Suprapubic skin (tissue), 4 donors: ENCODE measurements at regions not wholly inside any gene's neighbourhood (a gene's known extent, or its start where the extent isn't known, plus 50 kb on each side); places are given as distances from the start of the nearest gene placed in this dataset.
"Not testable (repeated sequence)": the region's sequence is repeated elsewhere in the genome, so short reads cannot be mapped to it uniquely, and the experiment has no call there.

Experiments
- DNase-seq, 2 donors: peaks; one replicate each; pipeline ENCODE4 v3.0.0-alpha.2; 2019; ENCODE audit warnings: low spot score in 2 of 2
- H3K27ac ChIP-seq: fragments of 200-600 bp; sonication (generic); one replicate; pipeline ENCODE4 v1.5.1; 2019
- H3K27me3 ChIP-seq: fragments of 200-600 bp; sonication (generic); one replicate; pipeline ENCODE4 v1.5.1; 2019
- H3K36me3 ChIP-seq: fragments of 200-600 bp; sonication (generic); one replicate; pipeline ENCODE4 v1.5.1; 2019
- H3K4me1 ChIP-seq: fragments of 200-600 bp; sonication (generic); one replicate; pipeline ENCODE4 v1.5.1; 2019
- H3K4me3 ChIP-seq: fragments of 200-600 bp; sonication (generic); one replicate; pipeline ENCODE4 v1.5.1; 2019; ENCODE audit warnings: mild to moderate bottlenecking
- H3K9me3 ChIP-seq: fragments of 200-600 bp; sonication (generic); one replicate; pipeline ENCODE4 v1.5.1; 2019
- EP300 ChIP-seq: sonication (generic); formaldehyde crosslinking; IDR thresholded peaks from one replicate; pipeline ENCODE4 v1.6.1; 2017; ENCODE audit warnings: antibody characterized with exemption
- POLR2A ChIP-seq, 2 donors: fragments of 450-650 bp; IDR thresholded peaks; one replicate each; pipeline ENCODE4 v1.6.1; 2017; ENCODE audit warnings: antibody characterized with exemption in 2 of 2, mild to moderate bottlenecking in 2 of 2, moderate library complexity in 2 of 2
- POLR2AphosphoS5 ChIP-seq, 3 donors: sonication (generic); formaldehyde crosslinking; IDR thresholded peaks; one replicate each; pipeline ENCODE4 v1.6.1; 2017; ENCODE audit warnings: antibody characterized with exemption in 3 of 3
- WGBS: methylation state at CpG from one replicate; pipeline ENCODE4 v1.1.5; 2018; 5-methylcytosine and 5-hydroxymethylcytosine counted together
- TF ChIP-seq, protein P1 (sequence below), 2 donors: fragments of 200-600 bp in 1 of 2; fragments of 450-650 bp in 1 of 2; sonication (generic) in 1 of 2; IDR thresholded peaks; one replicate each; pipeline ENCODE4 v1.5.1; 2016 to 2019; ENCODE audit warnings: antibody characterized with exemption in 2 of 2, mild to moderate bottlenecking in 1 of 2, moderate library complexity in 1 of 2

DNA sequence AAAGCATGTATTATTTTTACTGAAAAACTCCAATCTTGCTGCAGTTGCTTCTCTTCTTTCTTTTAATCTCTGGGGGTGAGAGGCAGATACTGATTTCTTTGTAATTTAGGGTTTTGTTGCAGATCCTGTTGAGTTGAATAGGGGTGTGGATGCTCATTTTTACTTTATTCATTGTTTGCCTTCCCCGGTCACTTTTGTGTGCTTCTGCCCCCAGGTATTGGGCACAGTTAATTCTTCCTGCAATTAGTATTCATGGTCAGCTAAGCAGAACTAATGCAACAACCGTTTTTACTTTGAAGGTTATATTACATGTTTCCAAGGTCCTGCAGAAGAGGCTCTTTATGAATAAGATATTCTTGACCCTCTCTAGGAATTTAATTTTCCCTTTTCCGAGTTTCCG is 96.4 kb downstream of the BUB3 start:
- Histone ChIP-seq H3K36me3 (no peaks in the 10 kb centered on the region), H3K4me1 (no peaks in the 10 kb centered on the region), H3K27me3 (no peaks in the 10 kb centered on the region), H3K27ac (no peak overlapping the region), H3K9me3 (no peaks in the 10 kb centered on the region), H3K4me3 (no peak overlapping the region)
- 65% methylated on average over 4 of the region's 4 CpGs for WGBS
- TF ChIP-seq POLR2AphosphoS5 (IDR thresholded peaks at IDR 0.05): no peak
- TF ChIP-seq, protein P1, sequence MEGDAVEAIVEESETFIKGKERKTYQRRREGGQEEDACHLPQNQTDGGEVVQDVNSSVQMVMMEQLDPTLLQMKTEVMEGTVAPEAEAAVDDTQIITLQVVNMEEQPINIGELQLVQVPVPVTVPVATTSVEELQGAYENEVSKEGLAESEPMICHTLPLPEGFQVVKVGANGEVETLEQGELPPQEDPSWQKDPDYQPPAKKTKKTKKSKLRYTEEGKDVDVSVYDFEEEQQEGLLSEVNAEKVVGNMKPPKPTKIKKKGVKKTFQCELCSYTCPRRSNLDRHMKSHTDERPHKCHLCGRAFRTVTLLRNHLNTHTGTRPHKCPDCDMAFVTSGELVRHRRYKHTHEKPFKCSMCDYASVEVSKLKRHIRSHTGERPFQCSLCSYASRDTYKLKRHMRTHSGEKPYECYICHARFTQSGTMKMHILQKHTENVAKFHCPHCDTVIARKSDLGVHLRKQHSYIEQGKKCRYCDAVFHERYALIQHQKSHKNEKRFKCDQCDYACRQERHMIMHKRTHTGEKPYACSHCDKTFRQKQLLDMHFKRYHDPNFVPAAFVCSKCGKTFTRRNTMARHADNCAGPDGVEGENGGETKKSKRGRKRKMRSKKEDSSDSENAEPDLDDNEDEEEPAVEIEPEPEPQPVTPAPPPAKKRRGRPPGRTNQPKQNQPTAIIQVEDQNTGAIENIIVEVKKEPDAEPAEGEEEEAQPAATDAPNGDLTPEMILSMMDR (IDR thresholded peaks at IDR 0.05): no peak
- no peak for TF ChIP-seq EP300
- DNase-seq: no peak

DNA sequence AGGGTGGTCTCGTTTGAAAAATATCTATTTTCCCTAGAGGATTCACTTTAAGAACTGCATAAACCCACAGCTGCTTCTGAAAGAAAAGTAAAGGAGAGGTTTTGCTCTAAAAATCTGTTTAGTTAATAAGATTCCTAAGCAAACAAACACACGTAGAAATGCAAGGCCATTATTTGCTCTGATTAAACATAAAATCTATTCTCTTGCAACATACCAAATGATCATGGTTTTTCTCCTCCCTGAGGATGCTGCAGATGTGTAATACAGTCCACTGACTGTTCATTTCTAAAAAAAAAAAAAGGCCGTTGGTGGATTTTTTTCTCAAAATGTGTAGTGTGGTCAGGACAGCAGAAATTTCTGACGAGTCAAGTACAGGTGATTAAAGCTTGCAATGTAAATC is 98.6 kb downstream of the BUB3 start:
- TF ChIP-seq POLR2A (IDR thresholded peaks at IDR 0.05) (no peak), EP300 (no peak), POLR2AphosphoS5 (IDR thresholded peaks at IDR 0.05) (no peak)
- TF ChIP-seq, protein P1 (IDR thresholded peaks at IDR 0.05): no peak
- Histone ChIP-seq H3K27ac (no peak overlapping the region), H3K4me3 (no peak overlapping the region), H3K9me3 (no peaks in the 10 kb centered on the region), H3K4me1 (no peaks in the 10 kb centered on the region), H3K27me3 (no peaks in the 10 kb centered on the region), H3K36me3 (no peaks in the 10 kb centered on the region)
- 69% methylated on average over 4 of the region's 4 CpGs for WGBS
- DNase-seq: no peak

DNA sequence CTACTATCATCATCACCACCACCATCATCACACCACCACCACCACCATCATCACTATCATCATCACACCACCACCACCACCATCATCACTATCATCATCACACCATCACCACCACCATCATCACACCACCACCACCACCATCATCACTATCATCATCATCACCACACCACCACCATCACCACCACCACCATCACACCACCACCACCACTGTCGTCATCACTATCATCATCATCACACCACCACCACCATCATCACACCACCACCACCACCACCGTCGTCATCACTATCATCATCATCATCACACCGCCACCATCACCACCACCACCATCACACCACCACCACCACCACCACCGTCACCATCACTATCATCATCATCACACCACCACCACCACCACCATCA is 100.1 kb downstream of the BUB3 start:
- H3K4me1 ChIP-seq, H3K27ac ChIP-seq, H3K27me3 ChIP-seq, H3K4me3 ChIP-seq, H3K36me3 ChIP-seq, DNase-seq, H3K9me3 ChIP-seq: not testable (repeated sequence)
- 80% methylated on average over 5 of the region's 5 CpGs for WGBS

DNA sequence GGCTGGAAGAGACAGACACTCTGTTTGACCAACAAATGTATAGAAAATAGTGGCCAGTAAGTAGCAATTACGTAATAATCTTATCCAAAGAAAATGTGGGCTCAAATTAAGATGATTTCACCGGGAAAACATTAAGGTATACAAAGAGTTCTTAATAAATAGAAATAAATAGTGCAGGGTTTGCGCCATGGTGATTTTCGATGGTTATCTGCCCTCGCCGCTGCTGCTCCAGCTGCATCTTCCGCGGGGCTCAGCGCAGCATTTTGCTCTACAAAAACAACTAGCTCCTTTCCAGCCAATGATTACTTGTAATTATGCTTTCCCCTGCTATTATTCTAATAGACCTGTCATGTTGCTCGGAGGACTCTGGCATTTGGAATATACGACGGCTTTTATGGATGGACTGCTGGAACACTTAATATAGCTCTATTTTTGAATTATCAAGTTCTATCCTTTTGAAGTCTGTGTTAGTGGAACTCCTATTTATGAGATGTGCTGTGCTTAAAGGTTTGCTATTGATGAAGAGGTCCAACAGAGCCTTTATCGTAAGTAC is 103.8 kb downstream of the BUB3 start:
- H3K27me3 ChIP-seq: no peaks in the 10 kb centered on the region
- no peak overlapping the region for H3K27ac ChIP-seq
- no peaks in the 10 kb centered on the region for H3K36me3 ChIP-seq
- H3K9me3 ChIP-seq: no peaks in the 10 kb centered on the region
- no peak for TF ChIP-seq POLR2A (IDR thresholded peaks at IDR 0.05)
- TF ChIP-seq POLR2AphosphoS5 (IDR thresholded peaks at IDR 0.05): no peak
- TF ChIP-seq EP300: no peak
- TF ChIP-seq, protein P1 (IDR thresholded peaks at IDR 0.05): no peak
- no peak for DNase-seq
- H3K4me1 ChIP-seq: no peaks in the 10 kb centered on the region
- 94% methylated on average over 13 of the region's 13 CpGs for WGBS
- H3K4me3 ChIP-seq: no peak overlapping the region

GRCh38 chr10:123259081-123259480 is 104.9 kb downstream of the BUB3 start:
- H3K27ac ChIP-seq: no peak overlapping the region
- DNase-seq: no peak
- WGBS: 91% methylated on average over 2 of the region's 2 CpGs
- H3K4me3 ChIP-seq: no peak overlapping the region
- no peaks in the 10 kb centered on the region for H3K4me1 ChIP-seq
- H3K9me3 ChIP-seq: no peaks in the 10 kb centered on the region
- no peaks in the 10 kb centered on the region for H3K27me3 ChIP-seq
- TF ChIP-seq POLR2AphosphoS5 (IDR thresholded peaks at IDR 0.05): no peak
- no peak for TF ChIP-seq POLR2A (IDR thresholded peaks at IDR 0.05)
- no peak for TF ChIP-seq EP300
- TF ChIP-seq, protein P1 (IDR thresholded peaks at IDR 0.05): no peak
- H3K36me3 ChIP-seq: no peaks in the 10 kb centered on the region

DNA sequence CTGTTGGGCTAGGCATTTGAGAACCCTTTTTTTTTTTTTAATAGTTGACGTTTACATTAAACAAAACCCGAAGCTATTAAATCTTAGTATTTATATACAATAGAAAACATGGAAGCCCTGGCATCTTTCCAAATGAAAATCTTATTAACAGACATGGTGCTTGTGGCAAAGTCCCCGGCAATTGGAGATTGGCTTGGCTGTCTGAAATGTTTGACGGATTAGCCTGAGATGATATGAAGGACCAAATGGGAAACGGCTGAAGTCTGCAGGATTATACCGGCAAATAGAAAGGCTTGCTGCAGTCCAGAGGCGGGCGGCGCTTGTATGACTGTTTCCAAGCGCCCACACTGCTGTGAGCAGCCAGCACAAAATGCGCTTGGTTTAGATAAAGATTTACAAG is 105.6 kb downstream of the BUB3 start:
- DNase-seq: no peak

More for the DNA sequence above, 105.6 kb downstream of the BUB3 start:
- H3K27ac ChIP-seq: no peak overlapping the region
- no peak for TF ChIP-seq POLR2A (IDR thresholded peaks at IDR 0.05)
- TF ChIP-seq POLR2AphosphoS5 (IDR thresholded peaks at IDR 0.05): no peak
- TF ChIP-seq, protein P1 (IDR thresholded peaks at IDR 0.05): no peak
- TF ChIP-seq EP300: no peak
- no peaks in the 10 kb centered on the region for H3K4me1 ChIP-seq
- 86% methylated on average over 11 of the region's 11 CpGs for WGBS
- no peaks in the 10 kb centered on the region for H3K9me3 ChIP-seq
- H3K27me3 ChIP-seq: no peaks in the 10 kb centered on the region
- no peak overlapping the region for H3K4me3 ChIP-seq
- H3K36me3 ChIP-seq: no peaks in the 10 kb centered on the region
